ENCODE measurements at regions not wholly inside any gene's neighbourhood (a gene's known extent, or its start where the extent isn't known, plus 50 kb on each side); places are given as distances from the start of the nearest gene placed in this dataset.
"Not testable (repeated sequence)": the region's sequence is repeated elsewhere in the genome, so short reads cannot be mapped to it uniquely, and the experiment has no call there.

- H3K4me3 ChIP-seq (ENCODE audit: low read length); H3F3A ChIP-seq (ENCODE audit: insufficient read depth, low read length); H3K4me1 ChIP-seq (ENCODE audit: low read length); H3K36me3 ChIP-seq (replicated peaks; ENCODE audit: insufficient read depth, low read length); H3K79me2 ChIP-seq (ENCODE audit: low read length); H2AFZ ChIP-seq (ENCODE audit: low read length); DNase-seq; H4K20me1 ChIP-seq (ENCODE audit: insufficient read depth, low read length); H3K27me3 ChIP-seq (replicated peaks; ENCODE audit: insufficient read depth, low read length); H3K27ac ChIP-seq (ENCODE audit: low read length); H3K9ac ChIP-seq (ENCODE audit: low read length); H3K9me2 ChIP-seq (replicated peaks; ENCODE audit: insufficient read depth, low read length); H3K9me3 ChIP-seq (replicated peaks; ENCODE audit: insufficient read depth, low read length); H3K4me2 ChIP-seq (ENCODE audit: low read depth, low read length): not testable (repeated sequence)
Measured at GRCh38 chr22:11351181-11351580, 4176.8 kb upstream of the OR11H1 start.

GRCh38 chr22:11352287-11352686 is 4175.7 kb upstream of the OR11H1 start:
- H3K79me2 ChIP-seq (ENCODE audit: low read length); H3K27me3 ChIP-seq (replicated peaks; ENCODE audit: insufficient read depth, low read length); H3K9me3 ChIP-seq (replicated peaks; ENCODE audit: insufficient read depth, low read length); H3K9me2 ChIP-seq (replicated peaks; ENCODE audit: insufficient read depth, low read length); H3K27ac ChIP-seq (ENCODE audit: low read length); H3F3A ChIP-seq (ENCODE audit: insufficient read depth, low read length); H3K36me3 ChIP-seq (replicated peaks; ENCODE audit: insufficient read depth, low read length); H3K4me3 ChIP-seq (ENCODE audit: low read length); H3K9ac ChIP-seq (ENCODE audit: low read length); H4K20me1 ChIP-seq (ENCODE audit: insufficient read depth, low read length); H3K4me1 ChIP-seq (ENCODE audit: low read length); H3K4me2 ChIP-seq (ENCODE audit: low read depth, low read length); H2AFZ ChIP-seq (ENCODE audit: low read length); DNase-seq: not testable (repeated sequence)

- Histone ChIP-seq H3K27ac (ENCODE audit: low read length) (no peak overlapping the region), H3K9me3 (replicated peaks; ENCODE audit: insufficient read depth, low read length) (no peaks in the 10 kb centered on the region), H3K36me3 (replicated peaks; ENCODE audit: insufficient read depth, low read length) (no peaks in the 10 kb centered on the region), H3K27me3 (replicated peaks; ENCODE audit: insufficient read depth, low read length) (no peaks in the 10 kb centered on the region), H4K20me1 (ENCODE audit: insufficient read depth, low read length) (no peaks in the 10 kb centered on the region), H3K9ac (ENCODE audit: low read length) (no peak overlapping the region), H3K9me2 (replicated peaks; ENCODE audit: insufficient read depth, low read length) (no peaks in the 10 kb centered on the region), H2AFZ (ENCODE audit: low read length) (no peak overlapping the region), H3F3A (ENCODE audit: insufficient read depth, low read length) (no peaks in the 10 kb centered on the region), H3K79me2 (ENCODE audit: low read length) (no peaks in the 10 kb centered on the region), H3K4me1 (ENCODE audit: low read length) (no peaks in the 10 kb centered on the region), H3K4me2 (ENCODE audit: low read depth, low read length) (no peak overlapping the region), H3K4me3 (ENCODE audit: low read length) (no peak overlapping the region)
- TF ChIP-seq EZH2 (optimal IDR thresholded peaks at IDR 0.05; ENCODE audit: low read depth, low read length) (no peak), EZH2phosphoT487 (IDR thresholded peaks at IDR 0.05; ENCODE audit: low read length) (no peak), CTCF (IDR thresholded peaks at IDR 0.05; ENCODE audit: low read length) (no peak)
- no peak for DNase-seq
Measured at GRCh38 chr22:11360632-11361031, 4167.4 kb upstream of the OR11H1 start.

- DNase-seq; H3K27ac ChIP-seq (ENCODE audit: low read length); H3K27me3 ChIP-seq (replicated peaks; ENCODE audit: insufficient read depth, low read length); H3K79me2 ChIP-seq (ENCODE audit: low read length); H3K9ac ChIP-seq (ENCODE audit: low read length); H3K9me2 ChIP-seq (replicated peaks; ENCODE audit: insufficient read depth, low read length); H3K4me1 ChIP-seq (ENCODE audit: low read length); H4K20me1 ChIP-seq (ENCODE audit: insufficient read depth, low read length); H3K36me3 ChIP-seq (replicated peaks; ENCODE audit: insufficient read depth, low read length); H2AFZ ChIP-seq (ENCODE audit: low read length); H3K9me3 ChIP-seq (replicated peaks; ENCODE audit: insufficient read depth, low read length); H3F3A ChIP-seq (ENCODE audit: insufficient read depth, low read length); H3K4me2 ChIP-seq (ENCODE audit: low read depth, low read length); H3K4me3 ChIP-seq (ENCODE audit: low read length): not testable (repeated sequence)
Measured at GRCh38 chr22:11361496-11361895, 4166.5 kb upstream of the OR11H1 start.

GRCh38 chr22:11369612-11370307 is 4158.2 kb upstream of the OR11H1 start:
- not testable (repeated sequence) for H3K9me3 ChIP-seq (replicated peaks; ENCODE audit: insufficient read depth, low read length)

GRCh38 chr22:11370311-11370710 is 4157.7 kb upstream of the OR11H1 start:
- not testable (repeated sequence) for H3K4me3 ChIP-seq (ENCODE audit: low read length); H3K9me3 ChIP-seq (replicated peaks; ENCODE audit: insufficient read depth, low read length); H3K27ac ChIP-seq (ENCODE audit: low read length); DNase-seq; H3K4me1 ChIP-seq (ENCODE audit: low read length); H3F3A ChIP-seq (ENCODE audit: insufficient read depth, low read length); H4K20me1 ChIP-seq (ENCODE audit: insufficient read depth, low read length); H2AFZ ChIP-seq (ENCODE audit: low read length); H3K79me2 ChIP-seq (ENCODE audit: low read length); H3K9me2 ChIP-seq (replicated peaks; ENCODE audit: insufficient read depth, low read length); H3K9ac ChIP-seq (ENCODE audit: low read length); H3K36me3 ChIP-seq (replicated peaks; ENCODE audit: insufficient read depth, low read length); H3K27me3 ChIP-seq (replicated peaks; ENCODE audit: insufficient read depth, low read length); H3K4me2 ChIP-seq (ENCODE audit: low read depth, low read length)

More at GRCh38 chr22:11369612-11370307, 4158.2 kb upstream of the OR11H1 start:
- not testable (repeated sequence) for H3K9me2 ChIP-seq (replicated peaks; ENCODE audit: insufficient read depth, low read length); H3K79me2 ChIP-seq (ENCODE audit: low read length); DNase-seq; H4K20me1 ChIP-seq (ENCODE audit: insufficient read depth, low read length); H3K4me3 ChIP-seq (ENCODE audit: low read length); H3K9ac ChIP-seq (ENCODE audit: low read length); H3F3A ChIP-seq (ENCODE audit: insufficient read depth, low read length); H3K27ac ChIP-seq (ENCODE audit: low read length); H3K4me1 ChIP-seq (ENCODE audit: low read length); H2AFZ ChIP-seq (ENCODE audit: low read length); H3K36me3 ChIP-seq (replicated peaks; ENCODE audit: insufficient read depth, low read length); H3K4me2 ChIP-seq (ENCODE audit: low read depth, low read length); H3K27me3 ChIP-seq (replicated peaks; ENCODE audit: insufficient read depth, low read length)

Measured in MM.1S (cell line).